Keratinocyte (primary cell): ENCODE measurements at regions not wholly inside any gene's neighbourhood (a gene's known extent, or its start where the extent isn't known, plus 50 kb on each side); places are given as distances from the start of the nearest gene placed in this dataset.

ENCODE experiments used
- CTCF ChIP-seq, 3 experiments: IDR thresholded peaks in 1 of 3; conservative IDR thresholded peaks in 1 of 3; optimal IDR thresholded peaks in 1 of 3; 2 replicates in 2 of 3; 3 replicates in 1 of 3; pipeline versions ENCODE3 to v1.5.1; 2011; ENCODE audit warnings: low read length in 3 of 3, mild to moderate bottlenecking in 3 of 3, moderate library complexity in 2 of 3, control low read depth in 1 of 3, inconsistent platforms in 1 of 3; ENCODE audit not compliant: insufficient read depth in 2 of 3; ENCODE audit errors: extremely low read depth in 1 of 3
- EZH2 ChIP-seq: IDR thresholded peaks from one replicate; pipeline ENCODE4 v1.6.1; 2012; ENCODE audit warnings: inconsistent platforms, mild to moderate bottlenecking, low read length, moderate library complexity

GRCh38 chr6:151705993-151706733 lies 101.3 kb upstream of the ESR1 start:
- TF ChIP-seq CTCF (optimal IDR thresholded peaks at IDR 0.05 in 1 of 3, IDR thresholded peaks at IDR 0.05 in 1 of 3, conservative IDR thresholded peaks at IDR 0.05 in 1 of 3; ENCODE audit: extremely low read depth in 1 of 3, insufficient read depth in 2 of 3, low read length in 3 of 3) (no peak), EZH2 (no peak)
